Gastroesophageal sphincter (tissue), 2 donors: ENCODE measurements at regions not wholly inside any gene's neighbourhood (a gene's known extent, or its start where the extent isn't known, plus 50 kb on each side); places are given as distances from the start of the nearest gene placed in this dataset.

Experiments
- EP300 ChIP-seq: sonication (generic); formaldehyde crosslinking; IDR thresholded peaks from one replicate; pipeline ENCODE4 v1.6.1; 2017; ENCODE audit warnings: antibody characterized with exemption, mild to moderate bottlenecking
- POLR2A ChIP-seq, 2 donors: fragments of 450-650 bp; IDR thresholded peaks; one replicate each; pipeline ENCODE4 v1.6.1; 2017; ENCODE audit warnings: antibody characterized with exemption in 2 of 2, mild to moderate bottlenecking in 2 of 2, moderate library complexity in 1 of 2

DNA sequence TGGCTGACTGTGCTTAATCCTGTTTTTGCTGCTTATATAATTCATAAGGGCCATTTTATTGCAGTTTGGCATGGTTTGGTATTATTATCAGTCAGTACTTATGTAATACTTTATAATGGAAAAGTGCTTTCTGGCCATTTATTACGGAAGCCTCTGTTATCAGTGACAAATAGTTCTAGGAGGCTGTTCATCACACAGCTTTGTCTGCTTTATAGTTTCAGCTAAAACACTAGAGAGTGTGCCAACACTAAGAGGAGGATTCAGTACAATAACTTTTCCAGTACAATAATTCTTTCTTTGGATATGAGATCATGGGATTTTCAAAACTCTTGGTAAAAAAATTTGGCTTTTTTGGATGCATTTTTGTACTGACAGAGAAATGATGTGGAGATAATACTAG, 102.9 kb upstream of the PTGFR start:
- TF ChIP-seq EP300 (no peak), POLR2A (IDR thresholded peaks at IDR 0.05) (no peak)
